Left lung (tissue), 4 donors: ENCODE measurements at regions not wholly inside any gene's neighbourhood (a gene's known extent, or its start where the extent isn't known, plus 50 kb on each side); places are given as distances from the start of the nearest gene placed in this dataset.

Source experiments
- ATAC-seq: fragments of 200-7000 bp; cut with Tn5 transposase; one replicate; pipeline ENCODE4 v1.9.1; 2020; ENCODE audit warnings: moderate library complexity
- DNase-seq, 4 donors: peaks; one replicate each; pipeline ENCODE4 v3.0.0-alpha.2; 2013 to 2020
- H3K27ac ChIP-seq, 2 donors: fragments of 200-600 bp; sonication (generic) in 1 of 2; one replicate each; pipeline versions ENCODE4 v1.5.0 to v1.8.0; 2020 to 2021
- H3K27me3 ChIP-seq, 2 donors: fragments of 200-600 bp; sonication (generic) in 1 of 2; one replicate each; pipeline versions ENCODE4 v1.5.0 to v1.8.0; 2020 to 2021
- H3K36me3 ChIP-seq, 2 donors: fragments of 200-600 bp; sonication (generic) in 1 of 2; one replicate each; pipeline versions ENCODE4 v1.5.0 to v1.8.0; 2020 to 2021
- H3K4me1 ChIP-seq, 2 donors: fragments of 200-600 bp; one replicate each; pipeline ENCODE4 v1.8.0; 2021
- H3K4me3 ChIP-seq, 2 donors: fragments of 200-600 bp; sonication (generic) in 1 of 2; one replicate each; pipeline versions ENCODE4 v1.5.0 to v1.8.0; 2020 to 2021; ENCODE audit warnings: mild to moderate bottlenecking in 1 of 2
- H3K9me3 ChIP-seq, 2 donors: fragments of 200-600 bp; sonication (generic) in 1 of 2; one replicate each; pipeline versions ENCODE4 v1.5.0 to v1.8.0; 2020 to 2021
- intact Hi-C, 2 donors: fragments of 100-400 bp; cut with DNase I; formaldehyde crosslinking; loops; one replicate each; pipeline versions ENCODE4 v1.11.2 to v1.14.2; 2022
- TF ChIP-seq, protein P1 (sequence below), 2 donors: fragments of 200-600 bp; sonication (generic) in 1 of 2; IDR thresholded peaks; one replicate each; pipeline versions ENCODE4 v1.5.0 to v1.8.0; 2021; ENCODE audit warnings: antibody characterized with exemption in 2 of 2
- donor health status: DM: no; HTN: yes; CAD: no.
- donor health status: DM: no; HTN: no; CAD: no.

DNA sequence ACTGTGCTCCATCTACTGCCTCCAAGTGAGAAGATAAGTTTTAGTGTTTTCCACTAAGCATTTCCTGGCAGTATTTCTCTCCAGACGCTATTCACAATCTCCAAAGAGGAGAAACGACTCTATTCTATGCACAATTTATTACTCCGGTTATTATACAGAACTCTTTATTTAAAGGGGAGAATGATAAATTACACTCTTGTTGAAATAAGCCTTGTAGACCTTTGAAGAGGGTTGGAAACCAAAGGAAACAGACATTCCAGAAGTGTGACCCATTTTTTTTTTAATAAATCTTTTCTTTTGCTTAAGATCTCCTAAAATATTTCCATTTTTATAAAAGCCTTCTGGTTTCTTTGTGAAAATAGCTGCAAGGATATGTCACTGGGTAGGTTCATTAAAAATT is 76.1 kb upstream of the HDAC9 start:
- ATAC-seq, result no peak
- H3K9me3 ChIP-seq, result no peaks in the 10 kb centered on the region
- intact Hi-C loops, result no loop called here
- no peaks in the 10 kb centered on the region for H3K27me3 ChIP-seq
- H3K36me3 ChIP-seq, result no peaks in the 10 kb centered on the region
- no peak overlapping the region for H3K27ac ChIP-seq
- TF ChIP-seq, protein P1, sequence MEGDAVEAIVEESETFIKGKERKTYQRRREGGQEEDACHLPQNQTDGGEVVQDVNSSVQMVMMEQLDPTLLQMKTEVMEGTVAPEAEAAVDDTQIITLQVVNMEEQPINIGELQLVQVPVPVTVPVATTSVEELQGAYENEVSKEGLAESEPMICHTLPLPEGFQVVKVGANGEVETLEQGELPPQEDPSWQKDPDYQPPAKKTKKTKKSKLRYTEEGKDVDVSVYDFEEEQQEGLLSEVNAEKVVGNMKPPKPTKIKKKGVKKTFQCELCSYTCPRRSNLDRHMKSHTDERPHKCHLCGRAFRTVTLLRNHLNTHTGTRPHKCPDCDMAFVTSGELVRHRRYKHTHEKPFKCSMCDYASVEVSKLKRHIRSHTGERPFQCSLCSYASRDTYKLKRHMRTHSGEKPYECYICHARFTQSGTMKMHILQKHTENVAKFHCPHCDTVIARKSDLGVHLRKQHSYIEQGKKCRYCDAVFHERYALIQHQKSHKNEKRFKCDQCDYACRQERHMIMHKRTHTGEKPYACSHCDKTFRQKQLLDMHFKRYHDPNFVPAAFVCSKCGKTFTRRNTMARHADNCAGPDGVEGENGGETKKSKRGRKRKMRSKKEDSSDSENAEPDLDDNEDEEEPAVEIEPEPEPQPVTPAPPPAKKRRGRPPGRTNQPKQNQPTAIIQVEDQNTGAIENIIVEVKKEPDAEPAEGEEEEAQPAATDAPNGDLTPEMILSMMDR (IDR thresholded peaks at IDR 0.05), result no peak
- no peak overlapping the region for H3K4me3 ChIP-seq
- no peak for DNase-seq
- no peaks in the 10 kb centered on the region for H3K4me1 ChIP-seq

- no peak overlapping the region for H3K27ac ChIP-seq
These were observed 75.4 kb upstream of the HDAC9 start for GRCh38 chr7:18420108-18420507.

DNA sequence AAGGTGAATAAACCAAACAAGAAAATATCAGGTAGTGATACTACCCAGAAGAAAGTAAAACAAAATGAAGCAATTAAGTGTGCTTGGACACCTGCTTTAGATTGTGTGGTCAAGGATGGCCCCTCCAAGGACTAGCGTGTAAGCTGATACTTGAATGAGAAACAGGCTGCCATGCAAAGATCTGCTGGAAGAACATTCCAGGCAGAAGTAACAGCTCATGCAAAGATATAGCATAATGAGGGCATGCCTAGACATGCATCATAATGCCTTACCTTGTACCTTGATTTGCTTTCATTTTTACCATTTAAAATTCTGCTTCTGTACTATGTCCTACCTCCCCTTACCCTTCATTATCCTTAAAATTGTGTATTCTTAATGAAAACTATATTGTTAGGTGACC is 74.8 kb upstream of the HDAC9 start:
- Histone ChIP-seq H3K9me3 (no peaks in the 10 kb centered on the region), H3K27ac (no peak overlapping the region), H3K36me3 (no peaks in the 10 kb centered on the region), H3K4me1 (no peaks in the 10 kb centered on the region), H3K4me3 (no peak overlapping the region), H3K27me3 (no peaks in the 10 kb centered on the region)
- ATAC-seq (no peak), DNase-seq (no peak)
- intact Hi-C loops, result no loop called here
- TF ChIP-seq, protein P1 (IDR thresholded peaks at IDR 0.05), result no peak

More at GRCh38 chr7:18420108-18420507, 75.4 kb upstream of the HDAC9 start:
- Histone ChIP-seq H3K36me3 (no peaks in the 10 kb centered on the region), H3K9me3 (no peaks in the 10 kb centered on the region), H3K4me3 (no peak overlapping the region), H3K27me3 (no peaks in the 10 kb centered on the region), H3K4me1 (no peaks in the 10 kb centered on the region)
- ATAC-seq, result no peak
- no peak for DNase-seq
- intact Hi-C loops, result no loop called here
- TF ChIP-seq, protein P1 (IDR thresholded peaks at IDR 0.05), result no peak

DNA sequence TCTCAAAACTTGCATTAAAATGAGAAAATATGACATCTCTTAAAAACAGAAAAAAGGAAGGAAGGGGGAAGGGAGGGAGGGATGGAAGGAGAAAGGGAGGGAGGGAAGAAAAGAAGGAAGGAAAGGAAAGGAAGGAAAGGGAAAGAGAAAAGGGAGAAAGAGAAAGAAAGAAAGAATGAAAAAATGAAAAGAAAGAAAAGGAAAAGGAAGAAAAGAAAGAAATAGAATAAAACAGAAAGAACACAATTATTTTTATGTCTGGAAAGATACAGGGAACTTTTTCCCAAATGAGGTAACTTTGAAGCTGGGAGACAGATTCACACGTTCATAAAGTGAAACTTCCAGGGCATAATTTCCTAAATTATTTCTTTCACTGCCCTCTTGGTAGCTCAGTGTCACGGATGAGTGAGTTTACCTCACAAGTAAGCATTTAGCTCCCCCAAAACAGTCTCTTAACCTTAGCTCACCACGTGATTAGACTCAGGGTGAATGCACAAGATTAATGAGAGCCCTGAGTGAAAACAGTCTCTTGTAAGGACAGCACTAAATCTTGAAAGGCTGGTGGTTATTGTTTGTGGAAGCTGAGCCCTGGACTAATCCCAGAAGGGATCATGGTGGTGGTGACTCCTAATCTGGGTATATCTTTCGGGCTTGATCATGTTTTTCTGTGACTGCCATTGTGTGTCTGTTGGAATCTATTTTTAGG is 74.1 kb upstream of the HDAC9 start:
- no peaks in the 10 kb centered on the region for H3K9me3 ChIP-seq
- DNase-seq (no peak), ATAC-seq (no peak)
- H3K36me3 ChIP-seq, result no peaks in the 10 kb centered on the region
- TF ChIP-seq, protein P1 (IDR thresholded peaks at IDR 0.05), result no peak
- no peak overlapping the region for H3K4me3 ChIP-seq
- H3K27me3 ChIP-seq, result no peaks in the 10 kb centered on the region
- no peak overlapping the region for H3K27ac ChIP-seq
- intact Hi-C loops, result no loop called here
- peaks cover 0 to 3% of the 10 kb centered on the region in 2 donors for H3K4me1 ChIP-seq

DNA sequence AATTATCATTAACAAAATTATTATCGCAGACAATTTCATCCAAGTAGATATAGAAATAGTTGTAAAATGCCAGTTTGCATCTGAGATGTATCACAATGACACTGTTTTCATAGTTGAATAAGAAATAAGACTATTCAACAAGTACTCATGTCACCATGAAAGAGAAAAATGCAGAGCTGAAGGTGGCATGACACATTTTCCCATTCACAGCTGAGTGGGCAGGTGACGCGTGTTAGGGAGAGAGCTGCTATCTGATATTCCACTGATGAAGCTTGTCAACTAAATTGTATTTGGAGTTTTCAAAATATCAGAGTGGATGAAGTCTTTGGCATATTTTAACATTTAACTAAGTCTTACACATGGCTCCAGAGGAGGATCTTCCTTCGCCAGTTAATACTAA is 70.3 kb upstream of the HDAC9 start:
- DNase-seq, result no peak
- ATAC-seq, result no peak
- intact Hi-C loops, result no loop called here

More for the DNA sequence above, 70.3 kb upstream of the HDAC9 start:
- no peaks in the 10 kb centered on the region for H3K27me3 ChIP-seq
- H3K27ac ChIP-seq, result no peak overlapping the region
- no peaks in the 10 kb centered on the region for H3K36me3 ChIP-seq
- peaks cover 0 to 6% of the 10 kb centered on the region in 2 donors for H3K4me1 ChIP-seq
- no peak overlapping the region for H3K4me3 ChIP-seq
- no peaks in the 10 kb centered on the region for H3K9me3 ChIP-seq
- TF ChIP-seq, protein P1 (IDR thresholded peaks at IDR 0.05), result no peak
